ENCODE measurements at regions not wholly inside any gene's neighbourhood (a gene's known extent, or its start where the extent isn't known, plus 50 kb on each side); places are given as distances from the start of the nearest gene placed in this dataset.

DNA sequence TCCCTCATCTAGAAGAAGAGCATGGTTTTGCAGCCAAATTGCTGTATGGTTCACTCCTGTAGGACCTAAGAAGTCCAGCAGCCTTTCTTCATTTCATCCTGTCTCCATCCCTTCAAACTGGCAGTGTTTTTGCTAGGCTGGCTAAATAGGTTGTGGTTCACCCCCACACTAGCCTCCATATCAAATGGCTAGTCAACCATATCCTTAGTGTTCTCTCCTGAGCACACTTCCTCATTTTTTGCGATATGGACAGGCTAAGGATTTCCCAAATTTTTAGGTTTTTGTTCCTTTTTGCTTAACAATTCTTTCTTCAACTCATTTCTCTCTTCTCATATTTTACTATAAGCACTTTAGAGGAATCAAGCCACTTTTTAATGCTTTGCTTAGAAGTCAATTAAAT, 98.8 kb upstream of the NOCT start:
- TF ChIP-seq, protein P1, sequence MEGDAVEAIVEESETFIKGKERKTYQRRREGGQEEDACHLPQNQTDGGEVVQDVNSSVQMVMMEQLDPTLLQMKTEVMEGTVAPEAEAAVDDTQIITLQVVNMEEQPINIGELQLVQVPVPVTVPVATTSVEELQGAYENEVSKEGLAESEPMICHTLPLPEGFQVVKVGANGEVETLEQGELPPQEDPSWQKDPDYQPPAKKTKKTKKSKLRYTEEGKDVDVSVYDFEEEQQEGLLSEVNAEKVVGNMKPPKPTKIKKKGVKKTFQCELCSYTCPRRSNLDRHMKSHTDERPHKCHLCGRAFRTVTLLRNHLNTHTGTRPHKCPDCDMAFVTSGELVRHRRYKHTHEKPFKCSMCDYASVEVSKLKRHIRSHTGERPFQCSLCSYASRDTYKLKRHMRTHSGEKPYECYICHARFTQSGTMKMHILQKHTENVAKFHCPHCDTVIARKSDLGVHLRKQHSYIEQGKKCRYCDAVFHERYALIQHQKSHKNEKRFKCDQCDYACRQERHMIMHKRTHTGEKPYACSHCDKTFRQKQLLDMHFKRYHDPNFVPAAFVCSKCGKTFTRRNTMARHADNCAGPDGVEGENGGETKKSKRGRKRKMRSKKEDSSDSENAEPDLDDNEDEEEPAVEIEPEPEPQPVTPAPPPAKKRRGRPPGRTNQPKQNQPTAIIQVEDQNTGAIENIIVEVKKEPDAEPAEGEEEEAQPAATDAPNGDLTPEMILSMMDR (conservative IDR thresholded peaks at IDR 0.05; ENCODE audit: low read depth, low read length), result no peak
- TF ChIP-seq EZH2 (IDR thresholded peaks at IDR 0.05; ENCODE audit: low read length, unreplicated experiment) (no peak), EZH2phosphoT487 (IDR thresholded peaks at IDR 0.05; ENCODE audit: borderline replicate concordance, low read length) (no peak)

Measured in PC-3 (cell line).